HEK293 (cell line): ENCODE measurements at regions not wholly inside any gene's neighbourhood (a gene's known extent, or its start where the extent isn't known, plus 50 kb on each side); places are given as distances from the start of the nearest gene placed in this dataset.

Source experiments
- CTCF ChIA-PET: fragments of 350-600 bp; formaldehyde crosslinking; extraction: SDS; loops from one replicate; lab custom pipeline; 2021; ENCODE audit warnings: antibody characterized with exemption; lab: Yijun Ruan, JAX
- POLR2A ChIA-PET: fragments of 300-600 bp; formaldehyde crosslinking; extraction: SDS; loops from one replicate; lab custom pipeline; 2020; ENCODE audit warnings: antibody characterized with exemption, inconsistent platforms; lab: Yijun Ruan, JAX
- H3K27ac ChIP-seq: fragments of 200-500 bp; sonication (Bioruptor generic); 2 replicates; pipeline ENCODE4 v1.5.1; 2014; ENCODE audit warnings: low read depth, low read length, control low read depth, inconsistent platforms; ENCODE audit errors: extremely low read depth
- H3K36me3 ChIP-seq, 2 experiments: fragments of 200-500 bp in 1 of 2; sonication (Bioruptor generic) in 1 of 2; 1 replicate in 1 of 2; 2 replicates in 1 of 2; pipeline ENCODE4 v1.5.1; 2014 to 2017; ENCODE audit warnings: inconsistent platforms in 2 of 2, low read length in 2 of 2; ENCODE audit not compliant: control insufficient read depth in 2 of 2, insufficient read depth in 1 of 2
- H3K4me1 ChIP-seq: fragments of 200-500 bp; sonication (Bioruptor generic); 2 replicates; pipeline ENCODE4 v1.5.1; 2014; ENCODE audit warnings: mild to moderate bottlenecking, low read length, inconsistent platforms; ENCODE audit not compliant: control insufficient read depth, insufficient read depth
- H3K4me3 ChIP-seq: 2 replicates; pipeline ENCODE4 v1.5.1; 2011; ENCODE audit warnings: low read depth, mild to moderate bottlenecking, control low read depth, low read length, moderate library complexity
- H3K9me3 ChIP-seq: fragments of 200-500 bp; sonication (Bioruptor generic); 2 replicates; pipeline ENCODE4 v1.5.1; 2014; ENCODE audit warnings: low read depth, low read length, inconsistent platforms; ENCODE audit not compliant: control insufficient read depth, insufficient read depth
- BCL11B ChIP-seq: fragments of 450-650 bp; formaldehyde crosslinking; IDR thresholded peaks from 2 replicates; pipeline ENCODE4 v1.5.1; 2016; ENCODE audit warnings: low read depth, missing biosample characterization, missing genetic modification characterization
- GLIS2 ChIP-seq: fragments of 450-650 bp; formaldehyde crosslinking; IDR thresholded peaks from 2 replicates; pipeline ENCODE4 v1.5.1; 2016; ENCODE audit warnings: missing biosample characterization, missing genetic modification characterization
- KLF1 ChIP-seq: fragments of 450-650 bp; formaldehyde crosslinking; IDR thresholded peaks from 2 replicates; pipeline ENCODE4 v1.5.1; 2016; ENCODE audit warnings: missing biosample characterization, missing genetic modification characterization
- PRDM10 ChIP-seq: fragments of 450-650 bp; formaldehyde crosslinking; IDR thresholded peaks from 2 replicates; pipeline ENCODE4 v1.5.1; 2016; ENCODE audit warnings: missing biosample characterization, missing genetic modification characterization
- ZBTB10 ChIP-seq: fragments of 450-650 bp; formaldehyde crosslinking; IDR thresholded peaks from 2 replicates; pipeline ENCODE4 v1.5.1; 2016; ENCODE audit warnings: missing biosample characterization, missing genetic modification characterization
- ZFP69B ChIP-seq: fragments of 450-650 bp; formaldehyde crosslinking; IDR thresholded peaks from 2 replicates; pipeline ENCODE4 v1.5.1; 2016; ENCODE audit warnings: missing biosample characterization, missing genetic modification characterization
- ZNF10 ChIP-seq: fragments of 450-650 bp; formaldehyde crosslinking; IDR thresholded peaks from 2 replicates; pipeline ENCODE4 v1.5.1; 2017; ENCODE audit warnings: missing biosample characterization, missing genetic modification characterization
- ZNF121 ChIP-seq: fragments of 450-650 bp; formaldehyde crosslinking; IDR thresholded peaks from 2 replicates; pipeline ENCODE4 v1.5.1; 2016; ENCODE audit warnings: missing biosample characterization, missing genetic modification characterization
- ZNF138 ChIP-seq: fragments of 450-650 bp; formaldehyde crosslinking; IDR thresholded peaks from 2 replicates; pipeline ENCODE4 v1.5.1; 2016; ENCODE audit warnings: missing biosample characterization, missing genetic modification characterization, borderline replicate concordance
- ZNF280C ChIP-seq: fragments of 450-650 bp; formaldehyde crosslinking; IDR thresholded peaks from 2 replicates; pipeline ENCODE4 v1.5.1; 2016; ENCODE audit warnings: missing biosample characterization, missing genetic modification characterization
- ZNF354C ChIP-seq: fragments of 450-650 bp; formaldehyde crosslinking; IDR thresholded peaks from 2 replicates; pipeline ENCODE4 v1.5.1; 2016; ENCODE audit warnings: missing biosample characterization, missing genetic modification characterization, low read depth, borderline replicate concordance
- ZNF404 ChIP-seq: fragments of 450-650 bp; formaldehyde crosslinking; IDR thresholded peaks from 2 replicates; pipeline ENCODE4 v1.5.1; 2017; ENCODE audit warnings: missing biosample characterization, missing genetic modification characterization
- ZNF473 ChIP-seq: fragments of 450-650 bp; formaldehyde crosslinking; IDR thresholded peaks from 2 replicates; pipeline ENCODE4 v1.5.1; 2017; ENCODE audit warnings: missing biosample characterization, missing genetic modification characterization
- ZNF549 ChIP-seq: fragments of 450-650 bp; IDR thresholded peaks from 2 replicates; pipeline ENCODE4 v1.5.1; 2018; ENCODE audit warnings: missing biosample characterization, missing genetic modification characterization, mild to moderate bottlenecking, inconsistent platforms, moderate library complexity
- ZNF560 ChIP-seq: fragments of 450-650 bp; formaldehyde crosslinking; IDR thresholded peaks from 2 replicates; pipeline ENCODE4 v1.5.1; 2017; ENCODE audit warnings: missing biosample characterization, missing genetic modification characterization, borderline replicate concordance
- ZNF571 ChIP-seq: fragments of 450-650 bp; formaldehyde crosslinking; IDR thresholded peaks from 2 replicates; pipeline ENCODE4 v1.5.0; 2017; ENCODE audit warnings: missing biosample characterization, missing genetic modification characterization
- ZNF596 ChIP-seq: fragments of 450-650 bp; IDR thresholded peaks from 2 replicates; pipeline ENCODE4 v1.5.0; 2018; ENCODE audit warnings: missing biosample characterization, mild to moderate bottlenecking, missing genetic modification characterization, moderate library complexity
- ZNF658 ChIP-seq: fragments of 450-650 bp; formaldehyde crosslinking; IDR thresholded peaks from 2 replicates; pipeline ENCODE4; 2016; ENCODE audit warnings: missing biosample characterization, missing genetic modification characterization
- ZNF692 ChIP-seq: fragments of 450-650 bp; formaldehyde crosslinking; IDR thresholded peaks from 2 replicates; pipeline ENCODE4 v1.5.1; 2016; ENCODE audit warnings: missing biosample characterization, missing genetic modification characterization
- ZXDB ChIP-seq: fragments of 450-650 bp; formaldehyde crosslinking; IDR thresholded peaks from 2 replicates; pipeline ENCODE4 v1.5.1; 2016; ENCODE audit warnings: missing biosample characterization, missing genetic modification characterization

- TF ChIP-seq ZNF692 = no peak
- no peak for TF ChIP-seq ZNF138
- no peak for TF ChIP-seq ZNF549 (tag by site-specific recombination)
- TF ChIP-seq ZNF473 (tag by site-specific recombination) = no peak
- TF ChIP-seq BCL11B (tag by site-specific recombination) = no peak
- no peak for TF ChIP-seq PRDM10 (tag by site-specific recombination)
- no peak for TF ChIP-seq KLF1
Measured at GRCh38 chr2:125837611-125838010, 818.3 kb upstream of the GYPC start (continued).

GRCh38 chr2:125839945-125840344, 816.0 kb upstream of the GYPC start:
- TF ChIP-seq ZNF280C (tag by site-specific recombination) (no peak), ZNF571 (tag by site-specific recombination) (no peak), ZNF658 (no peak), ZNF121 (tag by site-specific recombination) (no peak), ZNF596 (tag by site-specific recombination) (no peak), ZBTB10 (no peak), ZNF10 (tag by site-specific recombination) (no peak), ZNF560 (tag by site-specific recombination) (no peak), ZFP69B (tag by site-specific recombination) (no peak), ZNF354C (tag by site-specific recombination) (no peak), ZNF404 (tag by site-specific recombination) (no peak), ZXDB (no peak), GLIS2 (tag by site-specific recombination) (no peak)

More at GRCh38 chr2:125839945-125840344, 816.0 kb upstream of the GYPC start:
- H3K9me3 ChIP-seq = no peaks in the 10 kb centered on the region
- CTCF ChIA-PET = no interaction called here
- H3K4me3 ChIP-seq = no peak overlapping the region
- H3K27ac ChIP-seq = no peak overlapping the region
- no peaks in the 10 kb centered on the region for H3K4me1 ChIP-seq
- no peaks in the 10 kb centered on the region for H3K36me3 ChIP-seq
- POLR2A ChIA-PET = no interaction called here
